ENCODE measurements at regions not wholly inside any gene's neighbourhood (a gene's known extent, or its start where the extent isn't known, plus 50 kb on each side); places are given as distances from the start of the nearest gene placed in this dataset.

GRCh38 chr13:22812793-22813192, 368.0 kb upstream of the SGCG start:
- TF ChIP-seq CTCF (IDR thresholded peaks at IDR 0.05) = no peak
- no peak for TF ChIP-seq POLR2A (IDR thresholded peaks at IDR 0.05)

Measured in lower leg skin (tissue), 3 donors.